GM06990 (cell line): ENCODE measurements at regions not wholly inside any gene's neighbourhood (a gene's known extent, or its start where the extent isn't known, plus 50 kb on each side); places are given as distances from the start of the nearest gene placed in this dataset.

ENCODE experiments used
- DNase-seq: peaks from one replicate; pipeline ENCODE4 v3.0.0-alpha.2; 2011; ENCODE audit not compliant: insufficient read length; ENCODE audit errors: extremely low read depth
- H3K27me3 ChIP-seq: replicated peaks from 2 replicates; pipeline ENCODE4 v1.6.0; 2011; ENCODE audit warnings: low read length; ENCODE audit not compliant: control insufficient read depth, insufficient read depth
- H3K36me3 ChIP-seq: 2 replicates; pipeline ENCODE4 v1.5.1; 2011; ENCODE audit warnings: low read length; ENCODE audit not compliant: control insufficient read depth, insufficient read depth
- H3K4me3 ChIP-seq: replicated peaks from 2 replicates; pipeline ENCODE4 v1.5.1; 2011; ENCODE audit warnings: low read depth, mild to moderate bottlenecking, control low read depth, low read length
- TF ChIP-seq, protein P1 (sequence below): IDR thresholded peaks from 2 replicates; pipeline ENCODE4 v1.5.1; 2011; ENCODE audit warnings: low read length, control low read depth, mild to moderate bottlenecking, inconsistent platforms; ENCODE audit not compliant: insufficient read depth, poor library complexity, severe bottlenecking

DNA sequence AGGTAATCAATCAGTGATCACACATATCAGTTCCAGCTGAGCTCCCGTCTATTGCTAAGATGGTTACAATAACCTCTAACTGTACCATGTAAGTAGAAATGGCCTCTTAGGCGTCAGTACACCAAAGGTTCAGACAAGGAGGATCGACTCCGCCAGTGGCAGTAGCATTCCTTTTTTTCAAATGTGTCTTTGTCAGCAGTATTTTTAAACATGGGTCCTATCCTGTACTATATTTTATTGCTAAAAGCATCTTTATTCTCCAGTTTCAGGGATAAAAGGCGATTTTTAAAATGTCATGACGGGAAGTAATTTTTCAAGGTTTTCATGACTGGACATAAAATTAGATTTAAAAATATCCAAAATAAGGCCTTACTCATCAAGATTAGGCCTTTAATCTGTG is 64.8 kb upstream of the TBCA start:
- no peak for DNase-seq
- Histone ChIP-seq H3K27me3 (no peaks in the 10 kb centered on the region), H3K4me3 (no peak overlapping the region), H3K36me3 (no peaks in the 10 kb centered on the region)
- TF ChIP-seq, protein P1, sequence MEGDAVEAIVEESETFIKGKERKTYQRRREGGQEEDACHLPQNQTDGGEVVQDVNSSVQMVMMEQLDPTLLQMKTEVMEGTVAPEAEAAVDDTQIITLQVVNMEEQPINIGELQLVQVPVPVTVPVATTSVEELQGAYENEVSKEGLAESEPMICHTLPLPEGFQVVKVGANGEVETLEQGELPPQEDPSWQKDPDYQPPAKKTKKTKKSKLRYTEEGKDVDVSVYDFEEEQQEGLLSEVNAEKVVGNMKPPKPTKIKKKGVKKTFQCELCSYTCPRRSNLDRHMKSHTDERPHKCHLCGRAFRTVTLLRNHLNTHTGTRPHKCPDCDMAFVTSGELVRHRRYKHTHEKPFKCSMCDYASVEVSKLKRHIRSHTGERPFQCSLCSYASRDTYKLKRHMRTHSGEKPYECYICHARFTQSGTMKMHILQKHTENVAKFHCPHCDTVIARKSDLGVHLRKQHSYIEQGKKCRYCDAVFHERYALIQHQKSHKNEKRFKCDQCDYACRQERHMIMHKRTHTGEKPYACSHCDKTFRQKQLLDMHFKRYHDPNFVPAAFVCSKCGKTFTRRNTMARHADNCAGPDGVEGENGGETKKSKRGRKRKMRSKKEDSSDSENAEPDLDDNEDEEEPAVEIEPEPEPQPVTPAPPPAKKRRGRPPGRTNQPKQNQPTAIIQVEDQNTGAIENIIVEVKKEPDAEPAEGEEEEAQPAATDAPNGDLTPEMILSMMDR = no peak

DNA sequence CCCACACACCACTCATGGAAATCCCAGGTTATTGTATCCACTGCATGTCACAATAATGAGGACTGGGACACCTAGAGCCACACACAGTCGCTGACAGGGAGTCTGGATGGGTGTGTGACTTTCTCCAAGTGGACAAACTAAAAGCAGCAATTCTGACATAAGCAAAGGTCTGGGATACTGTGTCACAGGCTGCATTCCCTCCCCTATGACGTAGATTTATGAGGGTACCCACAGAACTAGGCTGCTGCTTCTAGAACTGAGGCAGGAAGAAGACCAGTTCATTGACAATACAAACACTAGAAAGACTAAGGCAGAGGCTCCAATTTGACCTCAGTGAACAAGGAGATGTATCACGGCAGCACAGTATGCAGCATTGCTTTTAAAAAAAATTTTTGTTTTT is 63.6 kb upstream of the TBCA start:
- H3K36me3 ChIP-seq = no peaks in the 10 kb centered on the region
- H3K27me3 ChIP-seq = no peaks in the 10 kb centered on the region
- H3K4me3 ChIP-seq = no peak overlapping the region
- TF ChIP-seq, protein P1 = no peak
- no peak for DNase-seq

DNA sequence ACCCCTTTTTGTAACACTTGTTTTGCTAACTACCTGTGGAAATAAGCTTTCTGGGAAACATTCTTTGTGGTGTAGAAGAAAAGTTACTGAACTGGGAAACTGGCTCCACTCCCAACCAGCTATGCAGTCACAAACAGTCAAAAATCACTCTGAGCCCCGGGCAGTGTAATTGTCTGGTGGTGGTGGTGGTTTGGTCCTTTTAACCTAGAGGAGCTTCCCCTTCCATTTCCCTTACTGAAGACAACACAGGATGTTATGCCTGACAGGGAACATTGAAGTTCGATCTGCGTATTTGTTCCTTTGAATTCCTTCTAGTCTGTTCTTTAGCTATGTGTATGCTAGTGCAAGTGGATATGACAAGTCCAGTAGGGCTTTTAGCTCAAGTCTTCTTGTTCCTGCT is 56.8 kb upstream of the TBCA start:
- TF ChIP-seq, protein P1 = no peak
- Histone ChIP-seq H3K4me3 (no peak overlapping the region), H3K36me3 (no peaks in the 10 kb centered on the region), H3K27me3 (no peaks in the 10 kb centered on the region)
- no peak for DNase-seq

DNA sequence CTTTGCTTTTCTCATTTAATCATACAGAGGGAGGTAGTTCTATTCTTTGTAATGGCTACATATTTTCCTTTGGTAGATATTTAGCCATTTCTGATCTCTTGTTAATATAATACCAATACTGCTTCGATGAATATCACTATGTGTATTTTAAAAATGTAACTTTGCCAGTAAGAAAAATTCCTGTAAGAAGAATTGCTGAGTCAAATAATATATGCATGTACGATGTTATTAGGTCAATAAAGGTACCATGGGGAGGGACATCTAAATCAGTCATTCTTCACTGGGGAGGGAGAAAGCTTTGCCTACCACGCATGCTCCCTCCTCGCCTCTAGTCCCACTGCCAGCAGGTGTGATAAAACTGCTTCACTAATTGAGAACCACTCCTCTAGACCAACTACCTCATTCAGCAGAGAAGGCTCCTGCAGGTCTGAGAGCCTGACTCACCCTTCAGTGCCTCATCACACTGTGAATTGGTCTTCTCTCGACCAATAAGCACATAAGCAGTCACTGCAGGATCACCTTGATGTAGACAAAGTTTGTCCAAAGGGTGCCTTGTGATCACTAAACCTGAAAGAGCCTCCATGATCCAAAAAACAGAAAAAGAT is 56.1 kb upstream of the TBCA start:
- Histone ChIP-seq H3K27me3 (no peaks in the 10 kb centered on the region), H3K36me3 (no peaks in the 10 kb centered on the region), H3K4me3 (no peak overlapping the region)
- no peak for DNase-seq
- TF ChIP-seq, protein P1 = no peak

DNA sequence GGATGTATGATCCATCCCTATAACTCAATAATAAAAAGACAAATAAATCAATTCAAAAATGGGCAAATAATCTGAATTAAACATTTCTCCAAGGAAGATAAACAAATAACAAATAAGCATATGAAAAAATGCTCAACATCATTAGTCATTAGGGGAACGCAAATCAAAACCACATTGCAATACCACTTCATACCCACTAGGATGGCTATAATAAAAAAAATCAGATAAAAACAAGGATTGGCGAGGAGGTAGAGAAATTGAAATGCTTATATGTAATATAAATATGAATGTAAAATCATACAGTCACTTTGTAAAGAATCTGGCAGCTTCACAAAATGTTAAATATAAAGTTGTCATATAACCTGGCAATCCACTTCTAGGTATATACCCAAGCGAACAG is 52.3 kb upstream of the TBCA start:
- no peaks in the 10 kb centered on the region for H3K27me3 ChIP-seq
- no peaks in the 10 kb centered on the region for H3K36me3 ChIP-seq
- TF ChIP-seq, protein P1 = no peak
- no peak overlapping the region for H3K4me3 ChIP-seq
- no peak for DNase-seq
